Adrenal gland (tissue), 9 donors: ENCODE measurements at regions not wholly inside any gene's neighbourhood (a gene's known extent, or its start where the extent isn't known, plus 50 kb on each side); places are given as distances from the start of the nearest gene placed in this dataset.

Source experiments
- DNase-seq, 7 donors: peaks; one replicate each; pipeline ENCODE4 v3.0.0-alpha.2; 2019 to 2020
- H3K27ac ChIP-seq, 5 donors: fragments of 200-600 bp; sonication (generic) in 4 of 5; 1 replicate in 3 of 5; 2 replicates in 2 of 5; pipeline versions ENCODE4 v1.5.1 to v1.8.0; 2016 to 2020; ENCODE audit warnings: mild to moderate bottlenecking in 1 of 5
- H3K27me3 ChIP-seq: fragments of 200-600 bp; 2 replicates; pipeline ENCODE4 v1.8.0; 2021
- H3K36me3 ChIP-seq, 2 donors: fragments of 200-600 bp; replicated peaks in 1 of 2; 1 replicate in 1 of 2; 2 replicates in 1 of 2; pipeline versions ENCODE4 v1.5.1 to v1.8.0; 2018 to 2022
- H3K4me1 ChIP-seq, 2 donors: fragments of 200-600 bp; replicated peaks in 1 of 2; 1 replicate in 1 of 2; 2 replicates in 1 of 2; pipeline versions ENCODE4 v1.5.1 to v1.8.0; 2018 to 2021
- H3K4me3 ChIP-seq, 4 donors: fragments of 200-600 bp; sonication (generic) in 3 of 4; one replicate each; pipeline ENCODE4 v1.5.1; 2016 to 2018
- H3K9me3 ChIP-seq, 3 donors: fragments of 200-600 bp; sonication (generic) in 1 of 3; replicated peaks in 1 of 3; 1 replicate in 2 of 3; 2 replicates in 1 of 3; pipeline versions ENCODE4 v1.5.1 to v1.8.0; 2016 to 2021
- CTCF ChIP-seq, 6 experiments: fragments of 450-650 bp in 4 of 6; fragments of 200-600 bp in 2 of 6; sonication (generic) in 1 of 6; IDR thresholded peaks; 1 replicate in 5 of 6; 2 replicates in 1 of 6; pipeline versions ENCODE4 v1.5.1 to v1.8.0; 2016 to 2021; ENCODE audit warnings: antibody characterized with exemption in 6 of 6, mild to moderate bottlenecking in 2 of 6, moderate library complexity in 1 of 6
- POLR2A ChIP-seq, 2 donors: fragments of 450-650 bp; IDR thresholded peaks; one replicate each; pipeline ENCODE4 v1.6.1; 2017; ENCODE audit warnings: antibody characterized with exemption in 2 of 2, mild to moderate bottlenecking in 2 of 2, moderate library complexity in 1 of 2
- WGBS, 4 donors: extraction: QIAGEN DNeasy Blood & Tissue Kit in 2 of 4; methylation state at CpG; one replicate each; pipeline versions ENCODE4 v1.1.5 to v1.1.7; 2013 to 2017; 5-methylcytosine and 5-hydroxymethylcytosine counted together
- intact Hi-C, 2 donors: fragments of 100-400 bp; cut with DNase I; formaldehyde crosslinking; loops; one replicate each; pipeline versions ENCODE4 v1.14.1 to v1.15.0; 2022 to 2023
- donor health status: healthy with polysubstance abuse.
- donor health status: Bipolar disorder and iron deficiency.
- donor health status: DM: yes; HTN: yes; CAD: no.
- donor health status: DM: no; HTN: no; CAD: no.
- donor health status: DM: no; HTN: no; CAD: no.

- Histone ChIP-seq H3K9me3 (peaks cover 0 to 5% (median 0%) of the 10 kb centered on the region in 3 donors), H3K36me3 (no peaks in the 10 kb centered on the region), H3K27me3 (no peaks in the 10 kb centered on the region), H3K4me3 (no peak overlapping the region), H3K27ac (no peak overlapping the region), H3K4me1 (no peaks in the 10 kb centered on the region)
- WGBS, 4 donors, result 70 to 84% (median 77%) methylated on average over 8 of the region's 8 CpGs
- intact Hi-C loops, result no loop called here
- no peak for DNase-seq
- TF ChIP-seq POLR2A (IDR thresholded peaks at IDR 0.05) (no peak), CTCF (IDR thresholded peaks at IDR 0.05) (no peak)
These were observed 438.1 kb upstream of the ST6GAL2 start for GRCh38 chr2:107323946-107324565.

GRCh38 chr2:107325981-107326786, 440.2 kb upstream of the ST6GAL2 start:
- DNase-seq, result no peak
- no peak overlapping the region for H3K27ac ChIP-seq
- H3K27me3 ChIP-seq, result no peaks in the 10 kb centered on the region
- intact Hi-C loops, result no loop called here
- TF ChIP-seq CTCF (IDR thresholded peaks at IDR 0.05) (no peak), POLR2A (IDR thresholded peaks at IDR 0.05) (no peak)
- H3K9me3 ChIP-seq, result peaks cover 0 to 5% (median 0%) of the 10 kb centered on the region in 3 donors
- H3K4me3 ChIP-seq, result no peak overlapping the region
- no peaks in the 10 kb centered on the region for H3K36me3 ChIP-seq
- H3K4me1 ChIP-seq, result no peaks in the 10 kb centered on the region
- WGBS, 4 donors, result 60 to 69% (median 61%) methylated on average over 4 of the region's 4 CpGs

- Histone ChIP-seq H3K9me3 (no peaks in the 10 kb centered on the region), H3K27ac (no peak overlapping the region), H3K4me1 (no peaks in the 10 kb centered on the region), H3K27me3 (no peaks in the 10 kb centered on the region), H3K4me3 (no peak overlapping the region), H3K36me3 (no peaks in the 10 kb centered on the region)
- TF ChIP-seq POLR2A (IDR thresholded peaks at IDR 0.05), result no peak
- no peak for TF ChIP-seq CTCF (IDR thresholded peaks at IDR 0.05)
- 62 to 68% (median 65%) methylated on average over 2 of the region's 2 CpGs for WGBS, 4 donors
- intact Hi-C loops, result no loop called here
- no peak for DNase-seq
These were observed 448.3 kb upstream of the ST6GAL2 start for GRCh38 chr2:107334306-107334705.

GRCh38 chr2:107336526-107336925, 450.6 kb upstream of the ST6GAL2 start:
- Histone ChIP-seq H3K27ac (peak overlapping the region in 1 of 5 donors; percentile 16), H3K9me3 (no peaks in the 10 kb centered on the region), H3K4me3 (no peak overlapping the region), H3K4me1 (no peaks in the 10 kb centered on the region), H3K36me3 (no peaks in the 10 kb centered on the region), H3K27me3 (no peaks in the 10 kb centered on the region)
- no peak for TF ChIP-seq POLR2A (IDR thresholded peaks at IDR 0.05)
- intact Hi-C loops, result no loop called here
- DNase-seq, result no peak
- 68 to 80% (median 75%) methylated on average over 2 of the region's 2 CpGs for WGBS, 4 donors
